ENCODE measurements at regions not wholly inside any gene's neighbourhood (a gene's known extent, or its start where the extent isn't known, plus 50 kb on each side); places are given as distances from the start of the nearest gene placed in this dataset.

DNA sequence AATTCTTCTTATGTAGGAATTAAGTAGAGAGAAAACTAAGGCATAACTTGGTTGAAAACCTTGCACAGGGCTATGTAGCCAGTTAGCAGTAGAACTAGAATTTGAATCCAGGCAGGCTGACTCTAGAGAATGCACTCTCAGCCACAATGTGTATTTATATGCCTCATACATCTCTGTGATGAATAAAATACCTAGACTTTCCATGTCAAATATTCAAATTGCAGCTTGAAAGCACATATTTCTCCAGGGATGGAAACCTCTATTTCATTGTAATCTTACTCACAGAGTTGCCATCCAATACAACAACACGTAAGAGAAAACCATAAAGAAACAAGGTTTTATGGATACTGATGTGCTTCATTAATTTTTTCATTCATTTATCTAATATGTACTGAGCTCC is 256.0 kb upstream of the FLRT2 start:
- DNase-seq (ENCODE audit: low read depth in 4 of 4, low spot score in 3 of 4): no peak

DNA sequence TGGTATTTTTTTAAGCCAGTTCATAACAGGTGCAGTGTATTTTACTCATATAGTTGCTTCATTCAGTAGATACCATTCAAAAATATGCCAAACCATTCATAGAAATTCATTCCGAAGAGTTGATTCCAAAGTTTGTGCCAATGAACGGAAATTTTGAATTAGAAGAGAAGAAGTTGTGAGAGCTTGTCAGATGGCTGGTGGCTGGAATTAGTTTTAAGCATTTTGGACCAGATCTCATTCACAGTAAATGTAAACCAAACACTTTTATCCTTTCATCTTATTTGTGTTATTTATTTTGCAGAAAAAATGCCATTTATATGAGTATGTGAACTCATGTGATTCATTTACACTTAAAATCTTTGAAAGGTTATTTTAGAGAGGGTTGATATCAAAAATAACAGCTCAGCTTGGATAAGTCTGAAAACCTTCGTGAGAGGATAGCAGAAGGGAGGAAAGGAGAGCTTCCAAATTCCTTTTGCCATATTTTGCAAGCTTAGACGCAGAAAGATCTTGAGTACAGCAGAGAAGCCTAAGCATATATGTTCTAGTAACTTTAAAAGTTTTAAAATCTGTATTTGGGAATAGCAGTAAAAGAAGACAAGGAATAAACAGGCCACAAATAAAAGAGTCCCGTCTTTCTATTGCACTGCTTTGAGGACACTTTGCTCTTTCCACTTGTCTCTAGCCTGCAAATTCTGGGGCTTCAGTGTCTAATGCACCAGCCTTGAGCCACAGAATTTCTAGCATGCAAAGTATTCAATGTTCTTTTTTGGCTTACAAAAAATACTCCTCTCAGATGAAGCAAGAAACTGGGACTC is 253.6 kb upstream of the FLRT2 start:
- DNase-seq (ENCODE audit: low read depth in 4 of 4, low spot score in 3 of 4): no peak

DNA sequence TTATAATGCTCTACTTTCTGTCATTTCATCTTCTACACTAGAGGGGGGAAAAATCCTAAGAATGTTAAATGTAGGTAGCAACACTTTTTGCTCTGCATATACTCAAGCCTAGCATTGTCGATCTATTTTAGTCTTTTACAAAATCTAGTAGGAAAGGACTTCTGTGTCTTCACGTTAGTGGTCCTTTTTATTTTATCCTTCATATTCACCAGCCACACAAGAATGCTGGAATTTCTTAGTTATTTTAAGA is 253.0 kb upstream of the FLRT2 start:
- DNase-seq (ENCODE audit: low read depth in 4 of 4, low spot score in 3 of 4): no peak

DNA sequence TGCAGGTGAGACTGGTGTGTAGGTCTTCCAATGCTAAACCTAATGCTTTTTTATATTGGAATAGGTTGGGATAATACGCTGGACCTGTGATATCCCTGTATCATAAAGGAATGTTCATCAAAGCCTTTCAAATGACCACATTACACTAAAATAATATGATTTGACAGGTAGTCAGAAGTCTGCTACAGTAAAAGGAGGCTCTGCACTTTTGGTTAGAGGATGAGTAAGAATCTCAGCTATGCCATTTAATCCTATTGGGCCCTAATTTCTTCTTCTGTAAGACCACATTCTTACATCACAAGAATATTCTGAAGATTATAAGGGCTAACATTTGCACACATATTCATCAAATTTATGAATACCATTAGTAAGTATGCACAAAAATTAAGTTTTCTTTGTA is 250.5 kb upstream of the FLRT2 start:
- no peak for DNase-seq (ENCODE audit: low read depth in 4 of 4, low spot score in 3 of 4)

DNA sequence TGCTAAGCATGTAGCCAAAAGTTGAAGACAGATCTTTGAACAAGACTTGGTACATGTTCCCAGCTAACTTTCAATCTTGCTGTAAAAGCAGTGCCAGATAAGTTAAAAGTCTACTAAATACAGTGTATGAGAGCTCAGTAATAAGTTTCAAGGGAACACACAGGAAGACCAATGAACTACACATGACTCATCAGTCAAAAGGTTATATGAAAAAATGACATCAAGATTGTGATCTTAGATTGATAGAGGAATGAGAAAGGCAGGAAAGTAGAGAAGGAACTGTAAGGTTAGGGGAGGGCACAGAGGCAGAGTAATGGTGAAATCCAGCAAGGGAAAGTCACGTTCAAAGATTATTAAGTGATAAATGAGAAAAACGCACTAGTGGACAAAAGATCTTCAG is 249.9 kb upstream of the FLRT2 start:
- DNase-seq (ENCODE audit: low read depth in 4 of 4, low spot score in 3 of 4): no peak

DNA sequence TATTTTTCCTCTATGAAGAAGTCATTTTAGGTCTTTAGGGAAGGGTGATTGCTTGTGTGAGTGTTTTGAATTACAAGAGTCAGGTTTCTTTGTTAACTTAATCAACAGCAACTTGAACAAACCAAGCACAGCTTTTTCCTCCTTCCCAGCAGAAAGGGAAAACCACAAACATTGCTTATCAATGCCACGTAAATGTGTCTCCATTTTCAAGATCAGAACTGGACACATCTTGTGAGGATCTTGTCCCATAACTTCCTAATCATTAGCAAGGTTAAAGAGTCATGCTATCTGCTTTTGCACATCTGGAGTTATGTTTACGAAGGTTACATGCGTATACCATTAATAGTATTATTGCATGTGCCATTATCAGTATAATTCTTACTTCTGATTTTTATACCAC is 248.0 kb upstream of the FLRT2 start:
- DNase-seq (ENCODE audit: low read depth in 4 of 4, low spot score in 3 of 4): no peak

DNA sequence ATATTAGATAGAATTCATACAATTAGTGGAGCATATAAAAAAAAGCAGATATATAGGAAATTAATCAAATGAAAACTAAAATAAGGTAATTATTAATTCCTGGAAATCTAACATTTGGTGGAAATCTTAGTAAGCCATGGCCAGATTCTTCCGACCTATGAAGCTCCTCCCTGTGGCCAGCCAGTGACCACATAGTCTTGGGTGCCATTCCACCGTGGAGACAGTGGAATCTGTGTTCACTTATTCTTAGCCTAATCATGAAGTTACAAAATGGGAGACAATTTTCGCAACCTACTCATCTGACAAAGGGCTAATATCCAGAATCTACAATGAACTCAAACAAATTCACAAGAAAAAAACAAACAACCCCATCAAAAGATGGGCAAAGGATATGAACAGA is 241.9 kb upstream of the FLRT2 start:
- no peak for DNase-seq (ENCODE audit: low read depth in 4 of 4, low spot score in 3 of 4)

DNA sequence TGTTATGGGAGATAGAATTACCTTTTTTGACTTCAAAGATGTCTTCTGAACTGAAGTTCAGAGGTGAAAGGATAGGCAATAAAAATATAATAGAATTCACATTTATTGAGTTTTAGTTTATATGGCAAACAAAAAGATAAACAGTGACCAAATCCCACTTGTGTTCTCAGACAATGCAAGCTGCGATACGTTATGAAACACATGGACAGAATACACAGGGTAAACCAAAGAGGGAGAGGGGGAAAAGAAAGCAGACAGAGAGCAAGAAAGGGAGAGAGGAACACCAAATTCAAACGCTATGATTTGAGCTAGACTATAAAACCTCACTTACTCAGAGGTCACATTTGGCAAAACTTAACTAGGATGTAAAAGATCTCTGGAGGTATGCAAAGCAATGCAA is 238.2 kb upstream of the FLRT2 start:
- no peak for DNase-seq (ENCODE audit: low read depth in 4 of 4, low spot score in 3 of 4)

DNA sequence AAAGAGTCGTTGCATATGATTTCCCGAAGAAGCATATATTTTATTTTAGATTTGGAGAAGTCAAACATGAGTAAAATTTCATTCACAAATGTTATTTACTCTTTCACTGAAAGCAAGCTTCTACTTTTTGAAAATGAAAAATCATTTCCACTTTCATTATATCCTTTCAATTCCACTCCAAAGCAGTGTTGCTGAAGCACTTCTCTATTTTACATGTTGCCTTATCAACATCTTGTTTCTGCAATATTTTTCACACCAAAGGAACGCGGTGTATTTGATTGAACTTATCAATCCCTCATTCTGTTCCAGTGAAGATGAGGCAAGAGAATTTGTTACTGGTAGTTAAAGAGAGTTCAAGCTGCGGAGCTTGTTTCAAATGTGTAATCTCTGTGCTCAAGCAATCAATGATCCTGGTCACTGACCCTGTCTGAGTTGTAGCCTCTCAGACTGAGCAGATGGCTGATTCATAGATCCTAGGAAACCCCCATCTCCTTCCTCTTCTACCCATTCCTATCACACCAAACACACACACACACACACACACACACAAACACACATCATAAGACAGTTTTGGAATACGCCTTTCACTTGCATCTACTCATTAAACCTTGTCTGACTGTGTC is 236.2 kb upstream of the FLRT2 start:
- no peak for DNase-seq (ENCODE audit: low read depth in 4 of 4, low spot score in 3 of 4)

DNA sequence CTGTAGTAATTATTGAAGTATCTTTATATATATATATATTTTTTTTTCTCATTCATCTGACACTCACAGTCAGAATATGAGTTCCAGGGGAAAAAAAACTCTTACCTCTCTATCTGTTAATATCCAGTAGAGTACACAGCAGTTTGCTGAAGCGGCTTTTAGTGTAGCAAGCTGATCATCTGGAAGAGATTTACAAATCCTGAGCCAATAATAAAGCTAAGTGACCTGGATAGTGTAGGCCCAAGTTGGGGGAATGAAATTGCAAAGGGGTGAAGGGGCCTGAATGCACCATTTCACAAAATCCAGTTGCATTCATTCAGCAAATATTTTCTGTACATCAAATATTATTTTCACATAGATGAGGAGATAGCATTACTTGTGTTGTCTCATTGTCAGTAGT is 234.6 kb upstream of the FLRT2 start:
- no peak for DNase-seq (ENCODE audit: low read depth in 4 of 4, low spot score in 3 of 4)

DNA sequence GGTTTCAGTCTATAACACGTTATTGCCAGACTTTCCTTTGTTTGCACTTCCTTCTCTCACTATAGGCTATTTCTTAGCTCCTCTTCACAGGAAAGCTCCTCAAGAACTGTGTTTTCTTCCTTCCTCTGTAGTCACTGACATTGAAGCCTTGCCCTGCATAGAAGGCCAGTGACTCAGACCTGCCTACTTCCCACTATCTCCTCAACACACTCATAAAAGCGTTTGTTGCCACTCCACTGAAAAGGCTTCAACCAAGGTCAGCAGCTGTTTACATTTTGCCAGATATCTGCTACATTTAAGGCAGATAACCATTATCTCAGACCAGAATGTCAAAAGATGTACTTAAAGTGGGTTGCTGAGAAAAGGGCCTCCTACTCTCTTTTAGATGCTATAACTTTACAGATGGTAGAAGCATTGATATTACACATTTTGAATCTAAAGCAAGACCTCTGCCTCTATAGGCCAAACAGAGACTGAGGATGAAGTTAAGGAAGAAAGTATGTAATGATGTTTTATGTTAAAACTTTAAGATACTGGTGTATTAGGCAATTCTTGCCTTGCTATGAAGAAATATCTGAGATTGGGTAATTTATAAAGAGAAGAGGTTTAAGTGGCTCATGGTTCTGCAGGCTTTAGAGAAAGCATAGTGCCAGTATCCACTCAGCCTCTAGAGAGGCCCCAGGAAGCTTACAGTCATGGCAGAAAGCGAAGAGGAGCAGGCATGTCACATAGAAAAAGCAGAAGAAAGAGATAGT is 233.3 kb upstream of the FLRT2 start:
- DNase-seq (ENCODE audit: low read depth in 4 of 4, low spot score in 3 of 4): no peak

DNA sequence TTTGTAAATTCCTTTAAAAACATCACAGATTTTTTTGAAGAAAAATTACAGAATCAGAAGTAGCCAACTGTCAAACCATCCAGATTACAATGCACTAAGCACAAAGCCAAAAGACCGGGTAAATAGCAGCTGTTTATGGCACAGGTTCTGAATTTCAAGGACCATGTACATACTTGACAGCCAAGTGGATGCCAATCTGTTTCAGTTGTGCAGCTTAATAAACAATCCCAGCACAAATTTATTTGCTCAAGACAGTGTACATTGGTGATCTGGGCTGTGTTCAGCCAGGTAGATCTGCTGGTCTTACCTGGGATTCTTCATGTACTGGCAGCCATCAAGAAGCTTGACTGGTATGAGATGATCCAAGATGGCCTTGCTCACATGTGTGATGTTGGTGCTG is 229.8 kb upstream of the FLRT2 start:
- no peak for DNase-seq (ENCODE audit: low read depth in 4 of 4, low spot score in 3 of 4)

DNA sequence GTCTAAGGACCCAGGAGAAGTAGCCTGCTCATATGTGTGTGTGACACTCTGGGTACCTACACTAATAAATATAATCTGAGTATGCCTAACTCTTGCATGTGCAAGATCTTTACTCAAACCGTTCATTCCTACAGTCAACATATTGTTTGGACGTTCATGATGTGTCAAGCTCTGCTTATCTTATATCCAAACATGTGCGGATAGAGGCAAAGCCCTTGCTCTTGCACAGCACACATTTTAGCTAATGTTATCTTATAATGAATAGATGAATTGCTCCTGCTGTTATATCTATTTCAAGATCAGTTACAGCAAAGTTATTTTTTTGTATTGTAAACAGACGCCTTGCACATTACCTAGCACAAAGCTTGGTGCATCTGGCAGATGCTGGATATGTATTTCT is 228.4 kb upstream of the FLRT2 start:
- DNase-seq (ENCODE audit: low read depth in 4 of 4, low spot score in 3 of 4): no peak

DNA sequence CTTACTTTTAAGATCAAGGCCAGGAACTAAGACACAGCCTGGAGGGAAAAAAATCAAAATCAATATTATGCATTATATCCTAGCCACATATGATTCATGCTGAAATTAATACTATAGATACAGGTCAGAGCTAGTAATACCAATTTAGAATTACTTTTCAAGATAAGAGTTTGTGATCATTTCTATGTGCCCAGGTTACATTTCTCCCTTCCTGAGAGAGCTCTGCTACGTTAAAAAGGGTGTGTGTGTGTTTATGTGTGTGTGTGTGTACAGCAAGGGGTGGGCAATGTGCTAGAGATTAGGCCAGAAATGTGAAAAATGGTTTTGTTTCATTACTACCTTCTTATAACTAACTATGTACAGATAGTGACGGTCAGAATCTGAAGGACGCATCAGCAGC is 223.9 kb upstream of the FLRT2 start:
- DNase-seq (ENCODE audit: low read depth in 4 of 4, low spot score in 3 of 4): no peak

DNA sequence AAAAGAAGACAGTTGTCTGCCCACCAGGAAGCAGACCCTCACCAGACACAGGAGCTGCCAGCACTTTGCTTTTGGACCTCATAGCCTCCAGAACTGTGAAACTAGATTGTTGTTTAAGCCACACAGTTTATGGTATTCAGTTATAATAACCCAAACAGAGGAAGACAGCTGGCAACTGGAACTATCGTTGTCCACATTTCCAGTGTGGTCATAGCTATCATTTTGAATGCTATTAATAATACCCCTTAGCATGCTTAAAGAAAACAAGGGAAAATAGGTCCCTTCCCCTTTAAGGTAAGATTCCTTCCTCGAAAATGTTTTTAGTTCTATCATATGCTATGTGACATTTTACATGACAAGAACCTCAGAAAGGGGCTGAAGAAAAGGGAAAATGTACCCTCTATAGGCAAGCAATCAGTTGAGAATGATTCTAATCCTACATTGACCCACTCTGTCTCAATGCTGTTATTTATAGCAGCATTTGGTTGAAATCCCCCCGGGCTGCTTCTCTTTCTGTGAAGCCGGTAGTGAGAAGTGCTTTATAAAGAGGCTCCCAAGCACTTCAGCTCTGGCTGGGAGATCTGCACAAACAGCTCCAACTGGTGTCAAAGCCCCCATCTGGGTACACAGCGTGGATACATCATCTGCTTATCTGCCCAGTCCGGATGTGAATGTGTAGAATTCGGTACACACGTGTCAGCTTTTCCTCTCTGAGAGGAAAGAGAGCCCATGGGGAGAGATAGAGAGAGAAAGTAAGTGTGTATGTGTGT is 221.2 kb upstream of the FLRT2 start:
- DNase-seq (ENCODE audit: low read depth in 4 of 4, low spot score in 3 of 4): no peak

DNA sequence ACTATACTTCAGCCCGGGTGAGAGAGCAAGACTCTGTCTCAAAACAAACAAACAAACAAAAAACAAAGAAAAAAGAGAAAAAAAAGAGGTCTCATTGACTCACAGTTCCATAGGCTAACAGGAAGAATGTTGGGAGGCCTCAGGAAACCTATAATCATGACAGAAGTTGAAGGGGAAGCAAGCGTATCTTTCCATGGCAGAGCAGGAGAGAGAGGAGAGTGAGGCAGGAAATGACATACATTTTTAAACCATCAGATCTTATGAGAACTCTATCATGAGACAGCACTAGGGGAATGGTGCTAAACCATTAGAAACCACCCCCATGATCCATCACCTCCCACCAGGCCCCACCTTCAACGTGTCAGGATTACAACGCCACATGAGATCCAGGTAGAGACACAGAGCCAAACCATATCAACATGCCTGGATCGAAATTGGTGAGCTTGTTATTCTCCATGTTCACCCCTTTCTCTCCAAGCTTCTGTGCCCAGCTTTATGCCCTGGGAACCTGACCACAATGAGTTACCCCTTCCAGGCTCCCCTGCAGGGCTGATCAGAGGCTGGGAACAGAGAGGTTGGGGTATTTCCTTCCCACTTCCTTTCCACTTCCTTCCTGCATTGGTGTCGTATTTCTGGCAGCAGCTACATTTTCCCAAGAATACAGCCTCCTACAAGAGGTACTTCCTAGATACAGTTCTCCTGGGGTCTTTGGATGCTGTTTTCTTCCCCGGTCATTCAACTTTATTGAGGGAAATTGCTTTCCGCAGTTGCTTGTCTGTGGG is 219.3 kb upstream of the FLRT2 start:
- DNase-seq (ENCODE audit: low read depth in 4 of 4, low spot score in 3 of 4): no peak

DNA sequence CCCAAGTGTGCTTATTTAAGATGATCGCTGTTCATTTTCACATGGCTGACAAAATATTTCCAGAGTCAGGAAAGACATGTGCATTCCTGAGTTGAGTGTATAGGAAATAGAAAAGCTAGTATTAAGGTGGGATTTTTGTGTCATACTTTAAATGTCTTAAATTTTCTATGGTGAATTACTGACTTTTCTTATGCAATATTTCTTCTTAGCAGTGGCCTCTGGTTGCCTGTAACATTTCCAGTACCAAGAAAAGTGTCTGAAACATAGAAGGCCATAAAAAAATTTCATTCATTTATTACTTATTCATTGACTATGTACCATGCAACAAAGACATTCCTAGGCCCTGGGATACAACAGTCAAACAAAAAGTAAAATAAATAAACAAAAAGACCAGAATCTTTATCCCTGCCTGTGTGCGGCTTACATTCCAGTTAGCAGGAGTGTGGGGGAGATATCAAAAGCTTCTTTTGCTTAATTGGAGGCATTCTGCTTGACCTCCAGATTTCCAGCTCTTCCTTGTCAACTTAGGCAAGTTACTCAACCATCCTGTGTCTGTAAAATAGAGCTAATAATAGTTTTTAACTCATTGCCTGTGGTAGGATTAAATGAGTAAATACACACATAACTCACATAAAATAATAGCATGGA is 216.3 kb upstream of the FLRT2 start:
- no peak for DNase-seq (ENCODE audit: low read depth in 4 of 4, low spot score in 3 of 4)

DNA sequence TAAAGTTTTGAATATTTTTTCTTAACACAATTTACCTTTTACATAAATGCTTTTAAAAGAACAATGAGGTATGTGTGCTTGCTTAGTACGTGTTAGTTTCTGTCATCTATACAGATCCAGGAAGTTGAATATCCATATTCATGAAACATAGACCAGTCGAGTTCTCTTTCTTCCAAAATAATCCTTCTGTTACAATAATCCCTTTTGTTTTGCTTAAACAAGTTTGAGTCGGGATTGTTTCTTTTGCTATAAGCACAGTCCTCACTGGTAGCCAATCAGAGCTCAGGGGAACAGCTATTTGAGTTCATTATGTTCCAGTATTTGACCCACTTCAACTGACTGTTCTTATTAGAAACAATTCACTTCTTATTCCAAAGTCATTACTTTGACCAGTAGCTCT is 214.7 kb upstream of the FLRT2 start:
- DNase-seq (ENCODE audit: low read depth in 4 of 4, low spot score in 3 of 4): no peak

DNA sequence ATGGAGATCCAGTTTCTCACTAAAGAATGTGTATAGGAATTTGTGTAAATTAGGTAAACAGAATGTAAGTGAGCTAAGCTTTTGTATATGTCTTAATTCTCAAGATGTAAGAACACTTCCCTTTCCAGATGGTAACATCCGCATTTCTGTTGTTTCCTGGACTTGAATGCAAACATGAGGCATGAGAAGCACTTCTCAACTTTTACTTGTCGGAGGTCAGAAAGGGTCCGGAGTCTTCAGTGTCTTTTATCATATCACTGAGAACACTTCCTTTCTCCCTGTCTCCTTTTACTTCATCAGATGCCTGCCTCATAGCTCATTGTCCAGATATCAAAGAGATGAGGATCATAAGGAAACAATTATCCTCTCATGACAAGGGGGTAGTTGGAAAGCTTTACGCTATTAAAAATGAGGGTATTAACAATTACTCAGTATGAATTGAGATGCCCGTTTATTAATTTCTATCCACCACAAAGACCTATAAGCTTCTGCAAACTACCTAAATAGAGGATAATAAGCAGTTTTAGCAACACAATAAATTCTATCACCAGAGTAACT is 214.1 kb upstream of the FLRT2 start:
- no peak for DNase-seq (ENCODE audit: low read depth in 4 of 4, low spot score in 3 of 4)
